Inflammatory macrophage treated with lipopolysaccharide for 4 hours (primary cell): ENCODE measurements at regions not wholly inside any gene's neighbourhood (a gene's known extent, or its start where the extent isn't known, plus 50 kb on each side); places are given as distances from the start of the nearest gene placed in this dataset.

Experiments
- DNase-seq: peaks from one replicate; pipeline ENCODE4 v3.0.0-alpha.2; 2020

- no peak for DNase-seq
Observed at GRCh38 chr5:3827624-3828023, 232.0 kb downstream of the IRX1 start.

- DNase-seq: no peak
Observed at GRCh38 chr5:3828761-3829160, 233.1 kb downstream of the IRX1 start.

GRCh38 chr5:3833566-3833965, 237.9 kb downstream of the IRX1 start:
- no peak for DNase-seq

GRCh38 chr5:3835811-3836210, 240.2 kb downstream of the IRX1 start:
- no peak for DNase-seq

GRCh38 chr5:3836528-3836927, 240.9 kb downstream of the IRX1 start:
- no peak for DNase-seq

- DNase-seq: no peak
Observed at GRCh38 chr5:3837506-3837905, 241.9 kb downstream of the IRX1 start.

- DNase-seq: no peak
Observed at GRCh38 chr5:3839151-3839550, 243.5 kb downstream of the IRX1 start.

GRCh38 chr5:3842591-3842990, 247.0 kb downstream of the IRX1 start:
- no peak for DNase-seq

GRCh38 chr5:3843706-3844105, 248.1 kb downstream of the IRX1 start:
- no peak for DNase-seq

- no peak for DNase-seq
Observed at GRCh38 chr5:3844266-3844665, 248.6 kb downstream of the IRX1 start.

- DNase-seq: no peak
Observed at GRCh38 chr5:3845230-3845629, 249.6 kb downstream of the IRX1 start.

GRCh38 chr5:3852161-3852916, 256.7 kb downstream of the IRX1 start:
- no peak for DNase-seq

GRCh38 chr5:3853362-3853761, 257.7 kb downstream of the IRX1 start:
- no peak for DNase-seq

GRCh38 chr5:3854188-3854821, 258.7 kb downstream of the IRX1 start:
- no peak for DNase-seq

GRCh38 chr5:3856036-3856435, 260.4 kb downstream of the IRX1 start:
- no peak for DNase-seq

- DNase-seq: no peak
Observed at GRCh38 chr5:3858524-3858923, 262.9 kb downstream of the IRX1 start.

- DNase-seq: no peak
Observed at GRCh38 chr5:3862906-3863305, 267.3 kb downstream of the IRX1 start.

- no peak for DNase-seq
Observed at GRCh38 chr5:3875144-3875543, 279.5 kb downstream of the IRX1 start.

GRCh38 chr5:3878267-3878666, 282.6 kb downstream of the IRX1 start:
- DNase-seq: no peak

- DNase-seq: no peak
Observed at GRCh38 chr5:3883040-3883439, 287.4 kb downstream of the IRX1 start.

GRCh38 chr5:3886524-3887451, 291.2 kb downstream of the IRX1 start:
- DNase-seq: no peak

GRCh38 chr5:3888310-3888709, 292.7 kb downstream of the IRX1 start:
- no peak for DNase-seq

- DNase-seq: no peak
Observed at GRCh38 chr5:3889412-3890142, 293.9 kb downstream of the IRX1 start.
